ENCODE measurements at regions not wholly inside any gene's neighbourhood (a gene's known extent, or its start where the extent isn't known, plus 50 kb on each side); places are given as distances from the start of the nearest gene placed in this dataset.

- TF ChIP-seq CTCF (IDR thresholded peaks at IDR 0.05 in 2 of 3, conservative IDR thresholded peaks at IDR 0.05 in 1 of 3; ENCODE audit: control insufficient read depth in 2 of 3, extremely low read depth in 1 of 3, insufficient read depth in 1 of 3, low read depth in 3 of 3, low read length in 3 of 3) (no peak), POLR2A (IDR thresholded peaks at IDR 0.05; ENCODE audit: low read depth, low read length) (no peak), MXI1 (IDR thresholded peaks at IDR 0.05; ENCODE audit: low read depth, low read length) (no peak), JUND (IDR thresholded peaks at IDR 0.05; ENCODE audit: low read depth, low read length) (no peak), SMAD5 (IDR thresholded peaks at IDR 0.05; ENCODE audit: low read depth) (no peak), CHD2 (IDR thresholded peaks at IDR 0.05; ENCODE audit: borderline replicate concordance, low read depth, low read length) (no peak), POU2F2 (IDR thresholded peaks at IDR 0.05; ENCODE audit: borderline replicate concordance, low read depth, low read length) (no peak), GABPA (IDR thresholded peaks at IDR 0.05; ENCODE audit: low read depth) (no peak), YY1 (IDR thresholded peaks at IDR 0.05; ENCODE audit: low read depth, low read length) (no peak), NR2C2 (IDR thresholded peaks at IDR 0.05; ENCODE audit: borderline replicate concordance, control insufficient read depth, insufficient read length, low read depth) (no peak), ZBTB40 (IDR thresholded peaks at IDR 0.05; ENCODE audit: borderline replicate concordance) (no peak), NKRF (conservative IDR thresholded peaks at IDR 0.05) (no peak), RAD21 (IDR thresholded peaks at IDR 0.05; ENCODE audit: insufficient read depth, low read depth, low read length) (no peak)
Observed at GRCh38 chr12:90327793-90328743, 619.4 kb upstream of the ATP2B1 start.

All from GM12878 (cell line).